Trophoblast cell (in vitro differentiated cells and primary cell): ENCODE measurements at regions not wholly inside any gene's neighbourhood (a gene's known extent, or its start where the extent isn't known, plus 50 kb on each side); places are given as distances from the start of the nearest gene placed in this dataset.

ENCODE experiments used
- DNase-seq, 2 donors: peaks; one replicate each; pipeline ENCODE4 v3.0.0-alpha.2; 2016
- H2AFZ ChIP-seq: 2 replicates; pipeline ENCODE4 v1.6.1; 2013; ENCODE audit warnings: low read length, moderate library complexity, mild to moderate bottlenecking; ENCODE audit not compliant: insufficient read depth, poor library complexity
- H2AK5ac ChIP-seq: 2 replicates; pipeline ENCODE4 v1.6.1; 2013; ENCODE audit warnings: mild to moderate bottlenecking, low read length
- H2BK120ac ChIP-seq: 2 replicates; pipeline ENCODE4 v1.6.1; 2013; ENCODE audit warnings: low read length, mild to moderate bottlenecking, moderate library complexity; ENCODE audit not compliant: insufficient read depth, poor library complexity
- H2BK12ac ChIP-seq: 2 replicates; pipeline ENCODE4 v1.6.1; 2013; ENCODE audit warnings: mild to moderate bottlenecking, low read length, moderate library complexity
- H2BK5ac ChIP-seq: 2 replicates; pipeline ENCODE4 v1.6.1; 2013; ENCODE audit warnings: low read length, low read depth, moderate library complexity, mild to moderate bottlenecking; ENCODE audit not compliant: poor library complexity
- H3K14ac ChIP-seq: 2 replicates; pipeline ENCODE4 v1.6.1; 2013; ENCODE audit warnings: mild to moderate bottlenecking, low read length
- H3K18ac ChIP-seq: 2 replicates; pipeline ENCODE4 v1.6.1; 2013; ENCODE audit warnings: mild to moderate bottlenecking, low read length
- H3K23ac ChIP-seq: 2 replicates; pipeline ENCODE4 v1.6.1; 2013; ENCODE audit warnings: low read length
- H3K27ac ChIP-seq: 2 replicates; pipeline ENCODE4 v1.5.1; 2013; ENCODE audit warnings: low read depth, mild to moderate bottlenecking, inconsistent platforms, low read length, moderate library complexity
- H3K27me3 ChIP-seq: 2 replicates; pipeline ENCODE4 v1.6.1; 2013; ENCODE audit warnings: inconsistent platforms, mild to moderate bottlenecking, low read length, moderate library complexity; ENCODE audit not compliant: insufficient read depth
- H3K36me3 ChIP-seq, 2 experiments: 1 replicate in 1 of 2; 2 replicates in 1 of 2; pipeline ENCODE4 v1.6.1; 2013; ENCODE audit warnings: low read length in 2 of 2, mild to moderate bottlenecking in 2 of 2, moderate library complexity in 1 of 2; ENCODE audit not compliant: insufficient read depth in 2 of 2, control insufficient read depth in 1 of 2
- H3K4ac ChIP-seq: 2 replicates; pipeline ENCODE4 v1.6.1; 2013; ENCODE audit warnings: low read depth, mild to moderate bottlenecking, low read length, moderate library complexity
- H3K4me1 ChIP-seq, 2 experiments: 1 replicate in 1 of 2; 2 replicates in 1 of 2; pipeline ENCODE4 v1.6.1; 2013; ENCODE audit warnings: low read length in 2 of 2, mild to moderate bottlenecking in 2 of 2, moderate library complexity in 1 of 2; ENCODE audit not compliant: insufficient read depth in 2 of 2, control insufficient read depth in 1 of 2
- H3K4me2 ChIP-seq: 2 replicates; pipeline ENCODE4 v1.6.1; 2013; ENCODE audit warnings: inconsistent platforms, mild to moderate bottlenecking, low read length, moderate library complexity
- H3K4me3 ChIP-seq: 2 replicates; pipeline ENCODE4 v1.5.1; 2013; ENCODE audit warnings: mild to moderate bottlenecking, low read depth, low read length, inconsistent platforms
- H3K79me1 ChIP-seq: one replicate; pipeline ENCODE4 v1.6.1; 2013; ENCODE audit warnings: low read length
- H3K79me2 ChIP-seq: 2 replicates; pipeline ENCODE4 v1.6.1; 2013; ENCODE audit warnings: low read length, mild to moderate bottlenecking; ENCODE audit not compliant: control insufficient read depth, insufficient read depth, poor library complexity
- H3K9ac ChIP-seq: 2 replicates; pipeline ENCODE4 v1.6.1; 2013; ENCODE audit warnings: mild to moderate bottlenecking, low read length
- H3K9me3 ChIP-seq: 2 replicates; pipeline ENCODE4 v1.6.1; 2013; ENCODE audit warnings: low read depth, mild to moderate bottlenecking, control low read depth, inconsistent platforms, low read length; ENCODE audit not compliant: insufficient read depth
- H4K12ac ChIP-seq: 2 replicates; pipeline ENCODE4 v1.6.1; 2013; ENCODE audit warnings: low read depth, mild to moderate bottlenecking, low read length, moderate library complexity
- H4K8ac ChIP-seq: 2 replicates; pipeline ENCODE4 v1.6.1; 2013; ENCODE audit warnings: low read depth, mild to moderate bottlenecking, low read length, moderate library complexity
- H4K91ac ChIP-seq: one replicate; pipeline ENCODE4 v1.6.1; 2013; ENCODE audit warnings: low read depth, mild to moderate bottlenecking, low read length, moderate library complexity
- WGBS: extraction: QIAGEN DNeasy Blood & Tissue Kit; methylation state at CpG from one replicate; pipeline ENCODE4 v1.1.7; 2013; ENCODE audit warnings: missing lambda C conversion rate; ENCODE audit not compliant: insufficient read length, insufficient coverage; ENCODE audit errors: extremely low coverage; 5-methylcytosine and 5-hydroxymethylcytosine counted together

- H3K14ac ChIP-seq: no peak overlapping the region
- DNase-seq: no peak
- H2BK12ac ChIP-seq: no peak overlapping the region
- H3K27me3 ChIP-seq: no peaks in the 10 kb centered on the region
- H3K79me1 ChIP-seq: no peaks in the 10 kb centered on the region
- H3K4ac ChIP-seq: no peak overlapping the region
- H4K8ac ChIP-seq: no peak overlapping the region
- no peak overlapping the region for H2BK5ac ChIP-seq
- H3K36me3 ChIP-seq: no peaks in the 10 kb centered on the region
- H3K79me2 ChIP-seq: no peaks in the 10 kb centered on the region
- no peak overlapping the region for H2AK5ac ChIP-seq
- no peak overlapping the region for H3K18ac ChIP-seq
- no peaks in the 10 kb centered on the region for H3K4me1 ChIP-seq
- no peak overlapping the region for H4K12ac ChIP-seq
- WGBS: no CpG with 5 or more reads among the region's 7 CpGs
- H3K4me3 ChIP-seq: no peak overlapping the region
- H3K9me3 ChIP-seq: no peaks in the 10 kb centered on the region
- H3K23ac ChIP-seq: no peak overlapping the region
- H2BK120ac ChIP-seq: no peak overlapping the region
- no peak overlapping the region for H3K27ac ChIP-seq
- no peak overlapping the region for H4K91ac ChIP-seq
- H3K9ac ChIP-seq: no peak overlapping the region
- H3K4me2 ChIP-seq: no peak overlapping the region
- H2AFZ ChIP-seq: no peak overlapping the region
Observed at GRCh38 chr10:117674201-117674600, 131.7 kb downstream of the EMX2 start.

- no CpG with 5 or more reads among the region's 6 CpGs for WGBS
Observed at GRCh38 chr10:117674646-117675045, 132.1 kb downstream of the EMX2 start.

GRCh38 chr10:117675514-117676055 lies 133.0 kb downstream of the EMX2 start:
- Histone ChIP-seq H3K27me3 (no peaks in the 10 kb centered on the region), H3K4me3 (no peak overlapping the region), H4K8ac (no peak overlapping the region), H3K27ac (no peak overlapping the region), H3K36me3 (no peaks in the 10 kb centered on the region), H3K79me1 (no peaks in the 10 kb centered on the region), H3K4ac (no peak overlapping the region), H3K4me1 (no peaks in the 10 kb centered on the region), H2AK5ac (no peak overlapping the region), H3K9ac (no peak overlapping the region), H2BK120ac (no peak overlapping the region), H3K4me2 (no peak overlapping the region), H3K18ac (no peak overlapping the region), H3K23ac (no peak overlapping the region), H3K79me2 (no peaks in the 10 kb centered on the region), H4K12ac (no peak overlapping the region), H3K9me3 (no peaks in the 10 kb centered on the region), H3K14ac (no peak overlapping the region), H2BK12ac (no peak overlapping the region), H4K91ac (no peak overlapping the region), H2BK5ac (no peak overlapping the region), H2AFZ (no peak overlapping the region)
- no CpG with 5 or more reads among the region's 15 CpGs for WGBS
- no peak for DNase-seq

More at GRCh38 chr10:117674646-117675045, 132.1 kb downstream of the EMX2 start:
- H4K91ac ChIP-seq: no peak overlapping the region
- H3K4me2 ChIP-seq: no peak overlapping the region
- H4K8ac ChIP-seq: no peak overlapping the region
- no peaks in the 10 kb centered on the region for H3K79me1 ChIP-seq
- no peaks in the 10 kb centered on the region for H3K27me3 ChIP-seq
- H3K4me1 ChIP-seq: no peaks in the 10 kb centered on the region
- H3K9me3 ChIP-seq: no peaks in the 10 kb centered on the region
- H2AFZ ChIP-seq: no peak overlapping the region
- no peak overlapping the region for H3K27ac ChIP-seq
- no peak overlapping the region for H3K9ac ChIP-seq
- no peak overlapping the region for H4K12ac ChIP-seq
- no peak overlapping the region for H3K18ac ChIP-seq
- no peak overlapping the region for H3K14ac ChIP-seq
- no peak overlapping the region for H2BK5ac ChIP-seq
- H3K4ac ChIP-seq: no peak overlapping the region
- H2BK12ac ChIP-seq: no peak overlapping the region
- H3K79me2 ChIP-seq: no peaks in the 10 kb centered on the region
- no peak overlapping the region for H3K23ac ChIP-seq
- no peak overlapping the region for H2BK120ac ChIP-seq
- no peaks in the 10 kb centered on the region for H3K36me3 ChIP-seq
- DNase-seq: no peak
- H2AK5ac ChIP-seq: no peak overlapping the region
- H3K4me3 ChIP-seq: no peak overlapping the region

GRCh38 chr10:117677239-117677638 lies 134.7 kb downstream of the EMX2 start:
- Histone ChIP-seq H2AK5ac (no peak overlapping the region), H2BK120ac (no peak overlapping the region), H2BK5ac (no peak overlapping the region), H3K18ac (no peak overlapping the region), H3K4me1 (no peaks in the 10 kb centered on the region), H3K9me3 (no peaks in the 10 kb centered on the region), H2BK12ac (no peak overlapping the region), H3K14ac (no peak overlapping the region), H3K23ac (no peak overlapping the region), H4K12ac (no peak overlapping the region), H3K79me1 (no peaks in the 10 kb centered on the region), H2AFZ (no peak overlapping the region), H4K91ac (no peak overlapping the region), H3K4me2 (no peak overlapping the region), H3K36me3 (no peaks in the 10 kb centered on the region), H3K27ac (no peak overlapping the region), H3K79me2 (no peaks in the 10 kb centered on the region), H3K4me3 (no peak overlapping the region), H3K27me3 (no peaks in the 10 kb centered on the region), H4K8ac (no peak overlapping the region), H3K4ac (no peak overlapping the region), H3K9ac (no peak overlapping the region)
- no CpG with 5 or more reads among the region's 7 CpGs for WGBS
- peak; percentile 89 to 91 for DNase-seq
